Keratinocyte (primary cell): ENCODE measurements at regions not wholly inside any gene's neighbourhood (a gene's known extent, or its start where the extent isn't known, plus 50 kb on each side); places are given as distances from the start of the nearest gene placed in this dataset.

Experiments
- CTCF ChIP-seq, 3 experiments: IDR thresholded peaks in 1 of 3; conservative IDR thresholded peaks in 1 of 3; optimal IDR thresholded peaks in 1 of 3; 2 replicates in 2 of 3; 3 replicates in 1 of 3; pipeline versions ENCODE3 to v1.5.1; 2011; ENCODE audit warnings: low read length in 3 of 3, mild to moderate bottlenecking in 3 of 3, moderate library complexity in 2 of 3, control low read depth in 1 of 3, inconsistent platforms in 1 of 3; ENCODE audit not compliant: insufficient read depth in 2 of 3; ENCODE audit errors: extremely low read depth in 1 of 3
- EZH2 ChIP-seq: IDR thresholded peaks from one replicate; pipeline ENCODE4 v1.6.1; 2012; ENCODE audit warnings: inconsistent platforms, mild to moderate bottlenecking, low read length, moderate library complexity

- TF ChIP-seq EZH2: no peak
- TF ChIP-seq CTCF (optimal IDR thresholded peaks at IDR 0.05 in 1 of 3, IDR thresholded peaks at IDR 0.05 in 1 of 3, conservative IDR thresholded peaks at IDR 0.05 in 1 of 3; ENCODE audit: extremely low read depth in 1 of 3, insufficient read depth in 2 of 3, low read length in 3 of 3): no peak
Observed at GRCh38 chr3:62986061-62986460, 110.8 kb upstream of the CADPS start.
